Suppressor macrophage (primary cell): ENCODE measurements at regions not wholly inside any gene's neighbourhood (a gene's known extent, or its start where the extent isn't known, plus 50 kb on each side); places are given as distances from the start of the nearest gene placed in this dataset.

ENCODE experiments used
- DNase-seq, 4 experiments: peaks; one replicate each; pipeline ENCODE4 v3.0.0-alpha.2; 2020 to 2022

DNA sequence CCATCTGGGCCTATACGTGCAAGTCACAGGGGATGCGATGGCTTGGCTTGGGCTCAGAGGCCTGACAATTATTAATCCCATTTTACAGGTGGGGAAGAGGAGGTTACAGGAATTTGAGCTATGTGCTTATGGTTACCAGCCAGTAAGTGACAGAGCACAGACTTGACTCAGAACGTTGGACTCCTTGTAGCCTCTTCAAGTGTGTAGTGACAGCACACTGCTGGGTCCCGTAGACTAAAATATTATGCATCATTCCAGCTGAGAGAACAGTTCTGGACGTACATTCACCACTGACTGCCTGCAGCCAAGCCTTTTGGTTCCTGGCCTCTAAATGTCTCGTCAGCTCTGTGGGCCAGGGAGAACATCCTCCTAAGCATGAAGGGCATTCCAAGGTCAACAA is 314.5 kb downstream of the GPAT3 start:
- DNase-seq = no peak

DNA sequence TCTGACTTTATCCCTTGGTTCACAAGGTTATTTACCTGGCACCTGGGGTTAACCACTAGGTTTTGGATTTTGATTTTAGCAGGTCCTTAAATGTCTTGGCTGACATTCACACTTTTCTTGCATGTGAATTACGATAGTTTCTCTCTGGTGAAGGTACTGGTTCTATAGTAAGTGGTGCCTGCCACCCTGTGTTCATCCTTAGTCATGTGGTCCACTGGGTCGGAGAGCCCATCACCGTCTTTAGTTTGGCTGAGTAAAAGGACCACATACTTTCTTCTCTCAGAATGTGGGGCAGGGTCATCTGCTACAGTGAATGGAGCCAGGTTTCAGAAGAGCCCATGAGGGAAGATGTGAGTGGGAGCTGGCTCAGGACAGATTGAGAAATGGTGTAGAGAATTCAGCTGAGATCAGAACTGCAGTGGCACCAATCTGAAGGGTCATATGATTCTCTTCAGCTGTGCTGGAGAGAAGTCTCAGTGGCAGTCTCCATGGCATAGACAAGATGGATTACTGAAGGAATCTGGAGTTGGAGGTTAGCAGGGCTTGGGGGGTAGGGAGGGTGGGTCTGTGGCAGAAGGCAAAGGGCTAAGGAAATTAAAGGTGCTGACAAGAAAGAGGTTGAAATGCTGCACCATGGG is 310.4 kb downstream of the GPAT3 start:
- DNase-seq = no peak

DNA sequence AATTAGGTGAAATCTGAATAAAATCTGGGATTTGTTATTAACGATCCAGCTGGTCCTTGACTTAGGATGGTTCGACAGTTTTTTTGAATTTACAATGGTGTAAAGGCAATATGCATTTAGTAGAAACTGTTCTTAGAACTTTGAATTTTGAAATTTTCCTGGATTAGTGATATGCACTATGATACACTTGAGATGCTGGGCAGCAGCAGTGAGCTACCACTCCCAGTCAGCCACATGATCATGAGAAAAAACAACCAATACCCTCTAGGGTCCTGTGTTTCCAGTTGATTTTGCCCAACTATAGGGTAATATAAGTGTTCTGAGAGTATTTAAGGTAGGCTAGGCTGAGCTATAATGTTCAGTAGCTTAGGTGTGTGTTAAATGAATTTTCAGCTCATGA is 303.7 kb downstream of the GPAT3 start:
- no peak for DNase-seq

DNA sequence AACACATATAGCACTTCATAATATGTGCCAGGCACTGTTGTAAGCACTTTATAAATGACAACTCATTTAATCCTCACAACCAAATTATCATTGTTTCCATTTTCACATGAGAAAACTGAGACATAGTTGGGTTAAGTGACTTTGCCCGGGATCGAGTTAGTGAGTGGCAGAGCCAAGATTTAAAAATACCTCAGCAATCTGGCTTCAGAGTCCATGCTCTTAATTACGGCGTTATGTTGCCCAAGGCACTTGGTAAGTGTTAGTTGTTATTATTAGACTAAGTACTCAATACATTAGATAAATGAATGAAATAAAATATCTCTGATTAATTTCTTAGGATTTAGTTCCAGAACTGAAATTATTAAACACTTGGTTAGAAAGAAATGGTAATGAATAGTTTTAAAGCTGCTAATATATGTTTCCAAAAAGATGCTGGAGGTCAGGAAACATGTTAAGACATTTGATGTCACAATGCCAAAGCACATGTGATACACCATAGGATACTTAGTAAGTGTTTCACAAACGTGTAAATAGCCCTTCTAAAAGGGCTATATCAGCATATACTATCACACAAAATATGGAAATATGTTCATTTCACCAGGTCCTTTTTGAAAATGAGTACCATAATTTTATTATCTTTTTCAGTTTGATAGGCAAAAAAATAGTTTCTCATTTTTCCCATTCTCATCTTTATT is 301.9 kb downstream of the GPAT3 start:
- DNase-seq = no peak

DNA sequence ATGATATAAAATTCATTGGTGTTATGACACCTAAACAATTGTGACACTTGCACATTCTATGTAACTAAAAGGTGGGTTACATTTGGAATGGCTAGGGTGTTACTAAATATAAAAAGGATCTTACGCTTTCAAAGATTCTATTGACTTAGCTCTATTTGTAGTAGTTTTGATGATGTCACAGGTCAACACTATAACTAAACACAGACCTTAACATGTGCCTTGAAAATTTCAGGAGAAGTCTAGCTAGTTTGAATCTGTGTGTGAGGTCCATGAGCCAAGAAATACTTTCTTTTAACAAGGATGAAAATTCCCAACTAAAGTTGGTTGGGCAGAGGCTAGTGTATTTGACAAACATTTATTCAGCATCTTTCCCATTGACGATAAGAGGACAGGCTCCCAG is 298.0 kb downstream of the GPAT3 start:
- no peak for DNase-seq

DNA sequence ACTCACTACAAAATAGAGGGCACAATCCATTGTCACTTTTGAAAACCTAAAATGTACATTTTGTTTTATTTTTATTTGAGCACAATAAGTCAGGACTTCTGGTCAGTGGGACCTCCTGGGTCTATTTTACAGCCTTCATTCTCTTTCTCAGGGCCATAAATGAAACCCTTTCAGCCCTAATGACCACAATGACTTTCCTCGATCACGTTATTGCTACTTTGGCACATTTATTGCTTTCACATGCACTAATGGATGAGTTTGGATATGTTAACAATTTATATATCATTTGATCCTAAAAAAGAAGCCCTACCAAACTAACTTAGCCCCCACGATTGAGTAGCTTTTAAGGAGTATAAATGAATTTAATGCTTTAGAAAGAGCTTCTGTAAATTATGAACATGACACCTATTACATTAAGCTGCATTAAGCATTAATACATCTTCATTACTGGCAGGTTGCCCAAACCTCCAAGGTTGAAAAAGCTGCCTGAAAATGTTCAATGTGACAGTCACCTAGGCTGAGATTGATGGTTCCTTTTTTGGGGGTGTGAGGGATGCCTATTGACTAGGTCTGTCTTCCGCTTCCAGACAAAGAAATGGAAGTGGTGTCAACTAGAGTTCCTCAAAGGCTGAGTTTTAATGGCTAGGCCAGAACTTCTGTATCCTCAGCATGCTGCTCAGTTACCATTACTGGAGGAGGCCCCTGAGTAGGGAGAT is 296.4 kb downstream of the GPAT3 start:
- no peak for DNase-seq

DNA sequence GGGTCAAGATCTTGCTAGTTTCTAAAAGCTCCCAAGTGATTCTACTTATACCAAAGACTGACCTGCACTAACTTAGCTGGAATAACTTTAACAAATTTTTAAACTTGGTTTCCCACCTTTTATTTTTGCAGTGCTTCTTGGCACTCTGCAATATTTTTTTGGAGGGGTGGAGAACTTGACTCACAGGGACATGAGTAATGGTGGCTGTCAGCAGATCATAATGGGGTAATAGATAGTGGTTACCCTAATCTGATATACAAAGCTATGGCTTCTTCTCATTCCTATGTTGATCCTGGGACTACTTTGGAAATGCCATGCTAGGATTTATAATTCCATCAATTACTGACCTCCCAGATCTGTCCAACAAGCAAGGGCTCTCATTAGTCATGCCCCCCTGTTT is 295.7 kb downstream of the GPAT3 start:
- DNase-seq = no peak

DNA sequence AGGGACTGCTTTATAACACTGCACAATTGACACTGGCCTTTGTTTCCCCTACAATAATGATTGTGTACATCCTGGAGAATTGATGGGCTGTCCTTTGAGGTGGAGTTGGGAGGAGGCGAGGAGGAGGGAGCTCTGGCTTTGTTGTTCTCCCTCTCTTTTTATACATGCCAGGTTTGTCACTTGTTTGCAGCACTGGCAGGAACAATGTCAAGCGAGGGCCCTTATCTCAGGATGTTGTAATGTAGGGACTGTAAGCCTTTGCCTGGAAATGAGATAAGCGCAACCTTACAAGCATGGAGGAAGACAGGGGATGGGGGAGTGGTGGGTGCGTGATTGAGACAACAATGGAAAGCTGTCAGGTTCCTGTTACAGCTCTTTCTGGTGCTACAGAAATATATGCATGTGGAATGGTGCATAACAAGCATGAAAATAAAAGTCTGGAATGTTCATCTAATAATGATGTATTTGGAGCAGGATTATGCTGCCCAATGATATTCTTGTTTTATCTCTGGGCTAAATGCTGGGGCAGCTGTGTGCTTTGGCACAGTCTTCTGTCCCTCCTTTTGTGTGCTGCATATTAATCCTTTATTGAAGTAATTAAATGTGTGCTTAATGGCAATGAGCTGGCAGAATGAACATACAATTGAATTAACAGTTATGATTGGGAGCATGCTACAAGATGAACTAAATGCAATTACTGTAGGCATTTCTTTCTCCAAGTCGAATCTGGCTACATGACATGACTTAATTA is 294.4 kb downstream of the GPAT3 start:
- no peak for DNase-seq

DNA sequence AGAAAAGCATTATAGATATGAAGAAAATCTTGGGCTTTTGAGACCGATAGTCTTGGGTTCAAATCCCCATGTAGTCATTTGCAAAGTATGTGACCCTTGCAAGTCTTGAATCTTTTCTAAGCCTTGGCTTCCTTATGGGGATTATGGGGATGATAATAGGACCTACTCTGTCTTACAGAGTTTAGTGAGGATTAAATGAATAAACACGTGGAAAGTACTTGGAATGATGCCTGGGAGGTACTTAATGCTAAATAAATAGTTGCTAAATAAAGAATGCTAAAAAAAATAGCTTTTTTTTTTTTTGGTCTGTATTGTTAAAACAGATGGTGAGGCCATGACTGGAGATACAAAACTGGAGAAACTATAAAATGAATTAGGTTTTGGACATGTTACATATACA is 292.7 kb downstream of the GPAT3 start:
- no peak for DNase-seq

DNA sequence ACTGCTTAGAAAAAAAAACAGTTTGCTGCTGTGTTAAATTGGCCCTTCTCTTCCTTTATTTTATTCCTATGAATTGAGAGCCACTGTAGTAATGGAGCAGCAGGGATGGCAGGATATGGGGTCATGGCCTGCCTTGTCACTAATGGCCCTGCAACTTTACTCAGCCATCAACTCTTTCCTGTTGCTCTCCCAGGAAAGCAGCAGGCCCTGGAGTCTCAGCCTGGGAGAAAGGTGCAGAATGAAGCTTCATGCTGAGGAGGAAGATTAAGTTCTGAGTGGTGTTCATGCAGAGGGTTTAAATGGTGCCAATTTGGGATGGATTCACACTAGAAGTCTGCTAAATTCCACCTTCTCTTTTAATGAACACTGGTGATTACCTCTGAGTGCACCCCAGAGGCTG is 285.6 kb downstream of the GPAT3 start:
- DNase-seq = no peak

DNA sequence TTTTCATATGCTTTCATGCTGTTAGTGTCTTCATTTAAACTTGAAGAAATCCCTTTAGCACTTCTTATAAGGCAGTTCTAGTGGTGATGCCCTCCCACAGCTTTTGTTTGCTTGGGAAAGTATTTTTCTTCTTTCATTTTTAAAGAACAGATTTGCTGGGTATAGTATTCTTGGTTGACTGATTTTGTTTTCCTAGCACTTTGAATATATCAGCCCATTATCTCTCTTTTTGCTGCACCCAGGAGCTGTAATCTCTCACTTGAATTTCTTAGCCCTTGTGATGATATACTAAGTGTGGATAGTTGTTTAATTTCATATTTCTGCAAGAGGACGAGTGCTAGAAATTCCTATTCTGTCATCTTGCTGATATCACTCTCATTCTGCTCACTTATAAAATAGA is 283.7 kb downstream of the GPAT3 start:
- no peak for DNase-seq

DNA sequence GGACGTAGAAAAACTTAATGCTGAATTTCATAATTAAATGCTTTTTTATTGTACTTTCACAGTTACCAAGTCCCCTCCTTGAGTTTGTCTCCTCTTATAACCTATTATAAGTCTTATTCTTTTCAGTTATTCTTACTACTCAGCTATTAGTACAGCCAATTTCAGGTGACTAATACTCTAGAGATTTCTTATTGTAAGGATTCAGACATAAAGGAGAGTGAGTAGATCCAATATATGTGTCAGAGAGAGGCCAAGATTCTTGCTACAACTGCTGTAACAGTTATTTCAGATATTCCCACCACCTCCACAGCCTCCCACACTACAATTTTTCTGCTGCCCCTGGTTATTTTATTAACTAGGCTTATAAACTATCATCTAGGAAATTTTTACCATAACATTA is 274.5 kb downstream of the GPAT3 start:
- DNase-seq = no peak

DNA sequence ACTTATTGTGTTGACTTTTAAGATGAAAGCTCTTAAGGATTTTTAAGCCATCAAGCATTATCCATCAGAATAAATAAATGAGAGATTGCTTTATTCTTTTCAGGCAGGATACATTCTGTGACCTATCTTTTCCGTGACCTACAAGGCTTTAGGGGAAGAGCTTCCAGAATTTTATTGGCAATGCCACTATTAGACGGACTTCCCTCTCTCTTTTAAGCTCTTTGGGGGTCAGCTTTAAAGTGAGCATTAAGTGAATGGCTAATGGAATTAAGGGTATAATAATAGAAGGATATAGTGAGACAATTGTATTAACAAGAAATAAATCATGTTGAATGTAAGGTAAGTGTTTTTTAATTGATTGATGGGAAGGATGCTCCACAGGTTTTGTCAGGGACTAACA is 273.7 kb downstream of the GPAT3 start:
- DNase-seq = no peak

DNA sequence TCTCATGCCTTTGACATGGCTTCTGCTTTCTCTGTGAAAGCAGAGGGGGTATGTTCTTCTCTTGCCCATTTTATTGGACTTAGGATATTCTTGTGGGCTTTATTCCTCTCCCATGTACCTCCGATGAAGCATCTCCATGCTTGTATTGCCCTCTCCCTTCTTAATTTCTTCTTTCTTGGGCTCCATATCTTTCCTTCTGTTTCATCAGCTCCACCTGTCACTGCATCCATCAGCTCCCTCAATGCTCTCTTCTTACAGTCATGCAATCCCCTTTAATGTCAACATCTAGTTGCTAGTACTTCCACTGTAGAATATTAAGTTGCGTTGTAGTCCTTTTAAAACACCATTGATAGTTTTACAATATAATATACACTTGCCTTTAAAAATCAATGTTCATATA is 257.6 kb downstream of the GPAT3 start:
- DNase-seq = no peak

DNA sequence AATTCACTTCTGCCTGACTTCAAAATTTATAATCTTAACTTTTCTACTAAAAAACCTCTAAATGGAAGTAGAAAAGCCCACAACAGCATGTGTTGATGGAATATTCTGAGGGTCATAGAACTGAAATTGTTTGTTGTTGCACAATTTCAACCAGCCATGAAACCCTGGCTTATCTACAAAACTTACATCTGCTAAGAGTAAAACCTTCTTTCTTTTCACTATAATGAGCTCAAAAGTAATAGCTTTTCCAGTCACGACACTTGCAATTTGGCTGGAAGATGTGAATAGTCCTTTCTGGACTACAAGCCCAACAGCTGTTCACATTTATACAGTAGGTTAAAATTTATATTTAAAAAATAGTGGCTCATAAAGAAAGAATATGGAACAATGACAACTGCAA is 250.0 kb downstream of the GPAT3 start:
- DNase-seq = no peak

DNA sequence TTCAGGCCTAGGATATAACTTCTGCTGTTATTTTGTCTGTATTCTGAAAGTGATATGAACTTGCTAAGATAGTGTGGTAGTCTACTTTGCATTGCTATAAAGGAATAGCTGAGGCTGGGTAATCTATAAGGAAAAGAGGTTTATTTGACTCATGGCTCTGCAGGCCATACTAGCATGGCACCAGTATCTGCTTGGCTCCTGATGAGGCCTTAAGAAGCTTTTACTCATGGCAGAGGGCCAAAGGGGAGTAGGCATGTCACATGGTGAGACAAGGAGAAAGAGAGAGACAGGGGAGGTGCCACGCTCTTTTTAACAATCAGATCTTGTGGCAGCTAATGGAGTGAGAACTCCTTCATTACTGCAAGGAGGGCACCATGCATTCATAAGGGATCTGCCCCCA is 247.3 kb downstream of the GPAT3 start:
- DNase-seq = no peak

DNA sequence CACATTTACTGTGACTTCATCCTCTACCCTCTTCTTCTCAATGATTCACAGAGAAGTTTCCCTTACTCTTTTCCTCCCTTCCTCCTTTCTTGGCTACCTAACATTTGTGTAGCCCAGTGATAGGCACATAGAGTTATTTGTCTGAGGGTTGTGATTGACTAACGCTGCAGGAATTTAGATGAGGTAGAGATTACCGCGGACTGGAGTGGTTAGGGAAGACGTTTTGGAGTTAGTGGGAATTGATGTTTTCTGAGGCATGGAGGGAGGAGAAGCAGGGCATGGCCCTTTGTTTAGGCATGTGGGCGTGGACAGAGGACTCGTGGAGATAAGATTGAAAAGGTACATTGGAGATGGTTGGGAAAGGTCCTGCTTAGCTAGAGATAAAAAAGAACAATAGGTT is 246.7 kb downstream of the GPAT3 start:
- no peak for DNase-seq

DNA sequence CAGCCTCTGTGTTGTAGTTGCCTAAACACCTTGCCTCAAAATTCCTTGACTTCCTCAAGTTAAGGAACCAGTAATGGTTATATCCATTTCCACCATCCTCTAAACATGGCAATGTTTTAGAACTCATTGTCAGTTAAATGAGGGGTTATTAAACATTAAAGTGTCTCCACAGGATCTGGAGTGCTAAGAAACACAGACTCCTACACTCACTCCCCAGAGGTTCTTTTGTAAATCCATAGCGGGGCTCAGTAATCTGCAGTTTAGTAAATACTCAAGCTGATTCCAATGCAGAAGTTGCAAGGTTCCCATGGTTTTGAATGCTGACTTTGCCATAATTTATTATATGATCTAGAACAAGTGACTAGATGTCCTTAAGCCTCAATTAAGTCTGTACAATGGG is 245.5 kb downstream of the GPAT3 start:
- no peak for DNase-seq

DNA sequence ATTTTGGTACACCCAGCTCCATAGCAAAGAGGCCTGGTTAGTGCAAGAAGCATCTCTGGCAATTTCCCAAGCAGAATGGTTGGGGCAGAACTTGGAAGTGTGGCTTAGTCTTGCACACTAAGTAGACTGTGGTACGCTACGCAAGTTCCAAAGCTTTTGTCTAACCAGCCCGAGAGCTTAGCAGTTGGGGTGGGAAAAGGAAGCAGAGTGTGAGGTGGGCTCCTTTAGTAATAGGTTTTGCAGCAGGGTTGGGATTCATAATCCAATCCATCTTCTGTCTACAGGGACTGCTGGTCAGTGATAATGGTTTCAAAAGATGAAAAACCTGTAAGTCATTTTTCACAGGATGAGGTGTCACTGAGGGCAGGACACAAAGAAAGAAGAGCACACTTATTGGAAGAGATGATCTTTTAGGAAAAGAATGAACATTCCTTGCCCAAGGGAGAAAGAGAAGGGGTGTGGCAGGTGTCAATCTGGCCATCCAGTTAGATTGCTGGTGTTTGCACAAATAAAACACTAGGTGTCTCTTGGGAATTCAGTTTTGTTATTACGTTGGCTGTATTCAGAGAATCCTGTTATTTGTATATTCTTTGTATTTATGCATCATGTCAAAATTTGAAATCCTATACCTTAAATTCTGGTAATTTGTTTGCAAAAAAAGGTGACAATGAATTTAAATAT is 244.3 kb downstream of the GPAT3 start:
- DNase-seq = no peak

DNA sequence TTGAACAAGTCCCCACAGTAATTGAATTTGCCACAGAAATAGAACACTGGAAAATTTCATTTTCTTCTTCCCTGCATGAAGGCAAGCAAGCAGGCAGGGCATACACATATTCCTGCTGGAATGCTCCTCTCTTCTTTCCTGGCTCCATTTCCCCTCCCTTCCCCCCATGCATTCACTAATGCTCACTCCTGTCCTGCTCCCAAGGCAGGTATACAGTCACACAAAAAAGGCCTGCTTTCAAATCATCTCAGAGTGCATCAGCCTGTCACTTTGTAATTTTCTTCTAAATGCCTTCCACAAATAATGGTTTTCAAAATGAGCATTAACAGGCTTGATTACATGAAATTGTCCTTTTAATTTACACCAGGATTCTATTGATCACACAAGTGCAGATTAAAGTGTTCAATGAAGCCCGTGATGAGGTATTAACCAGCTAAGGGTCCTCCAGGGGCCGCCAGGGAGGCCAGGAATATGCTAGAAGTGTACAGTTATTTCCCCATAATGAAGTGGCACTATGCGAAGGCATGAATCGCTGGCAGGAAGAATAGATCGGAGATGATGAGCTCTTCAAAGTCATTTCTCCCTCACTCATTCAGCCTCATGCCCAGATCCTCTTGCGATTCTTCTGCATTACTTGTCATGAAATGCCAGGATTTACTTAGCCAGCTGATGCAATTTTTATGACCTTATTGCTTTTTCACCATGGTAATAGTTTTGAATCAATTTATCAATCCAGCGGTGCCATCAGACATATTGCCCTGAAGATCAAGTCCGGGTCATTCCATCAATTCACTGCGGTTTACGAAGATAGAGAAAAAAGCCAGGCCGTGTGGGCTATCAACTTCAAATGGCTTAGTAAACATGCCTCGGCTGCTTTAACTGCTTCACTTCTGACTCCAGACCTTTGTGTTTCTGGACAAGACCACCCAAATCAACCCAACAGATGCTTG is 243.5 kb downstream of the GPAT3 start:
- DNase-seq = no peak

DNA sequence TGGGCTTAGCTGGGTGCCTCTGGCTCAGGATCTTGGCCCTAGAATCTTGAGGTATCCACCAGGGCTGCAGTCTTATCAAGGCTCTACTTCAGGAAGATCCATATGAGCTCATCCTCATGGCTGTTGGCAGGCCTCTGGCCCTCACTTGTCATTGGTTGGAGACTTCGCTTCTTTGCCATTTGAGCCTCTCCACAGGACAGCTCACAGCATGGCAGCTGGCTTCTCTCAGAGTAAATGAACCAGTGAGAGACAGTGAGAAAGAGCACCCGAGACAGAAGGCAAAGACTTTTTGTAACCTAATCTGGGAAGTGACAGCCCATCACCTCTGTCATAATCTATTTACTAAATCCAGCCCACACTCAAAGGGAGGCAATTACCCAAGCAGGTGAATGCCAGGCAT is 236.8 kb downstream of the GPAT3 start:
- no peak for DNase-seq
